ENCODE measurements at regions not wholly inside any gene's neighbourhood (a gene's known extent, or its start where the extent isn't known, plus 50 kb on each side); places are given as distances from the start of the nearest gene placed in this dataset.
"Not testable (repeated sequence)": the region's sequence is repeated elsewhere in the genome, so short reads cannot be mapped to it uniquely, and the experiment has no call there.

DNA sequence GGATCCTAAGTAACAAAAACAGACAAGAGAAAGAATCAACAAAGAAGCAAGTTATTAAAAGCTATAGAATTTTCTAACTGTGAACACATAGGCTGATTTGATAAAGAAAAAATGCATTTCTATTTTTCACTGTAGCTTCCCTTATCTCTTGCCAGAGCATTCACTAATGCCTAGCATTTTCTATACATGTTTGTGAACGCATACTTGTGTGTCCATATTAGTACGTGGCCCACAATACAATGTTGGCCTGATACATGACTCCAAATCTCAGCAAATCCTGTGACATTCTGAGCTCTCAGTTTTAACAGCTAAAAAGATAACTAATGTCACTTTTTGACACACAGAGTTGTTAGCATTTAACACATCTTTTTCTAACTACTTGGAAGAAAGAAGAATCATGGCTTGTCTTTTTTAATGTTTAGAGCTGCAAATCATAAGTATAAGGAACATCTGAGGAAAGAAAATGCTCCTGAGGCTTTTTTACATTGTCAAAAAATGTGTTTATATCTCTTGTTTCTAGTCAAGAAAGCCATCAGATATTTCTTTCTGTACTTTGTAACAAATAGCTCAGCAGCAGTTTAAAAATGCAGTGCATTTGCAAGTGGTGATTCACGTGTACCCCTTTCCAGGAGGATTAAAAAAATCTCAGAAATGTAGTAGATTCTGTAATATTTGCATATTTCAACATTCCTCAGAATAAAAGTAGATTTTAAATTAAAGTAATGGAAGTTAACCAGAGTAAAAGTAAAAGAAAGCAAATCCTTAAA, 1646.8 kb upstream of the TMEFF2 start:
- Histone ChIP-seq H3K27ac (no peak overlapping the region), H3K36me3 (no peaks in the 10 kb centered on the region), H3K27me3 (no peaks in the 10 kb centered on the region), H3K9me3 (no peaks in the 10 kb centered on the region), H3K4me3 (ENCODE audit: low read depth in 1 of 2, low read length in 1 of 2) (no peak overlapping the region), H3K4me1 (ENCODE audit: control insufficient read depth in 1 of 2, insufficient read depth in 1 of 2, low read depth in 1 of 2, low read length in 1 of 2) (no peaks in the 10 kb centered on the region)
- TF ChIP-seq, protein P1, sequence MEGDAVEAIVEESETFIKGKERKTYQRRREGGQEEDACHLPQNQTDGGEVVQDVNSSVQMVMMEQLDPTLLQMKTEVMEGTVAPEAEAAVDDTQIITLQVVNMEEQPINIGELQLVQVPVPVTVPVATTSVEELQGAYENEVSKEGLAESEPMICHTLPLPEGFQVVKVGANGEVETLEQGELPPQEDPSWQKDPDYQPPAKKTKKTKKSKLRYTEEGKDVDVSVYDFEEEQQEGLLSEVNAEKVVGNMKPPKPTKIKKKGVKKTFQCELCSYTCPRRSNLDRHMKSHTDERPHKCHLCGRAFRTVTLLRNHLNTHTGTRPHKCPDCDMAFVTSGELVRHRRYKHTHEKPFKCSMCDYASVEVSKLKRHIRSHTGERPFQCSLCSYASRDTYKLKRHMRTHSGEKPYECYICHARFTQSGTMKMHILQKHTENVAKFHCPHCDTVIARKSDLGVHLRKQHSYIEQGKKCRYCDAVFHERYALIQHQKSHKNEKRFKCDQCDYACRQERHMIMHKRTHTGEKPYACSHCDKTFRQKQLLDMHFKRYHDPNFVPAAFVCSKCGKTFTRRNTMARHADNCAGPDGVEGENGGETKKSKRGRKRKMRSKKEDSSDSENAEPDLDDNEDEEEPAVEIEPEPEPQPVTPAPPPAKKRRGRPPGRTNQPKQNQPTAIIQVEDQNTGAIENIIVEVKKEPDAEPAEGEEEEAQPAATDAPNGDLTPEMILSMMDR (IDR thresholded peaks at IDR 0.05), result no peak

DNA sequence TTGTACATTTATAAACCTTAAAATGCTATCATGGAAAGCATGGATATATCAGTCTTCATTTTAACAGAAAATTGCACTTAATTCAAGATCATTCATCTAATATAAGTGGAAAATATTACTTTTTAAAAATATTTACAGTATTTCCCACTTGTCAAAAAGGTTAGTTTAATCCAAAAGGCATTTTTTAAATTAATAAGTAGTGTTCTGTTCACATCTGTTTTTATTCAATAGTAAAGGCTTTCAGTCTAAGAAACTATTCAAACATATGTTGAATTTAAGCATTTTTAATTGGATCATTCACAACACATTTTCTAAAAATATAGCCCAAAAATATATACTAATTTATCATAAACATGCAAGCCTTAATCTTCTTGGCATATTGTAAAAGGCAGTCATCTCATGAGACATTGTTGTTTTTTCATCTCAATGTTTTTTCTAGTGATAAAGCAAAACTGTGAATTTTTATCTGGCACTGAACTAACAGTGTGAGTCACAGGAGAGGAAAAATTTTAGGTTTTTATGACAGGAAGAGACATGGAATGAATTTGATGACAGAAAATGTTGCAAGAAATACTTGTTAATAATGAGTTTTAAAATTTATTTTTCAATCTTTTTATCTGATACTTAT, 1642.5 kb upstream of the TMEFF2 start:
- TF ChIP-seq, protein P1 (IDR thresholded peaks at IDR 0.05), result no peak
- H3K9me3 ChIP-seq, result no peaks in the 10 kb centered on the region
- no peaks in the 10 kb centered on the region for H3K4me1 ChIP-seq (ENCODE audit: control insufficient read depth in 1 of 2, insufficient read depth in 1 of 2, low read depth in 1 of 2, low read length in 1 of 2)
- no peaks in the 10 kb centered on the region for H3K27me3 ChIP-seq
- H3K27ac ChIP-seq, result no peak overlapping the region
- H3K4me3 ChIP-seq (ENCODE audit: low read depth in 1 of 2, low read length in 1 of 2), result no peak overlapping the region
- no peaks in the 10 kb centered on the region for H3K36me3 ChIP-seq

DNA sequence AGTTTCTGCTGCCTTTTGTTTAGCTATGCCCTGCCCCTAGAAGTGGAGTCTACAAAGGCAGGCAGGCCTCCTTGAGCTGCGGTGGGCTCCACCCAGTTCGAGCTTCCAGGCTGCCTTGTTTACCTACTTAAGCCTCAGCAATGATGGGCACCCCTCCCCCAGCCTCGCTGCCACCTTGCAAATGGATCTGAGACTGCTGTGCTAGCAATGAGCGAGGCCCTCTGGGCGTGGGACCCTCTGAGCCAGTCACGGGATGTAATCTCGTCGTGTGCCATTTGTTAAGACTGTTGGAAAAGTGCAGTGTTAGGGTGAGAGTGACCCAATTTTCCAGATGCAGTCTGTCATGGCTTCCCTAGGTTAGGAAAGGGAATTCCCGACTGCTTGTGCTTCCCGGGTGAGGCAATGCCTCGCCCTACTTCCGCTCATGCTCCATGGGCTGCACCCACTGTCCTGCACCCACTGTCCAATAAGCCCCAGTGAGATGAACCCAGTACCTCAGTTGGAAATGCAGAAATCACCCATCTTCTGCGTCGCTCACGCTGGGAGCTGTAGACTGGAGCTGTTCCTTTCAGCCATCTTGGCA, 1641.8 kb upstream of the TMEFF2 start:
- H3K9me3 ChIP-seq; H3K27ac ChIP-seq; H3K4me3 ChIP-seq (ENCODE audit: low read depth in 1 of 2, low read length in 1 of 2); H3K4me1 ChIP-seq (ENCODE audit: control insufficient read depth in 1 of 2, insufficient read depth in 1 of 2, low read depth in 1 of 2, low read length in 1 of 2); H3K36me3 ChIP-seq; H3K27me3 ChIP-seq: not testable (repeated sequence)

DNA sequence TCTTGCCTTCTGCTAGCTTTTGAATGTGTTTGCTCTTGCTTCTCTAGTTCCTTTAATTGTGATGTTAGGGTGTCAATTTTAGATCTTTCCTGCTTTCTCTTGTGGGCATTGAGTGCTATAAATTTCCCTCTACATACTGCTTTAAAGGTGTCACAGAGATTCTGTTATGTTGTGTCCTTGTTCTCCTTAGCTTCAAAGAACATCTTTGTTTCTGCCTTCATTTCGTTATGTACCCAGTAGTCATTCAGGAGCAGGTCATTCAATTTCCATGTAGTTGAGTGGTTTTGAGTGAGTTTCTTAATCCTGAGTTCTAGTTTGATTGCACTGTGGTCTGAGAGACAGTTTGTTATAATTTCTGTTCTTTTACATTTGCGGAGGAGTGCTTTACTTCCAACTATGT, 1639.2 kb upstream of the TMEFF2 start:
- H3K9me3 ChIP-seq; H3K4me3 ChIP-seq (ENCODE audit: low read depth in 1 of 2, low read length in 1 of 2); H3K36me3 ChIP-seq; H3K27me3 ChIP-seq; H3K27ac ChIP-seq; H3K4me1 ChIP-seq (ENCODE audit: control insufficient read depth in 1 of 2, insufficient read depth in 1 of 2, low read depth in 1 of 2, low read length in 1 of 2): not testable (repeated sequence)

DNA sequence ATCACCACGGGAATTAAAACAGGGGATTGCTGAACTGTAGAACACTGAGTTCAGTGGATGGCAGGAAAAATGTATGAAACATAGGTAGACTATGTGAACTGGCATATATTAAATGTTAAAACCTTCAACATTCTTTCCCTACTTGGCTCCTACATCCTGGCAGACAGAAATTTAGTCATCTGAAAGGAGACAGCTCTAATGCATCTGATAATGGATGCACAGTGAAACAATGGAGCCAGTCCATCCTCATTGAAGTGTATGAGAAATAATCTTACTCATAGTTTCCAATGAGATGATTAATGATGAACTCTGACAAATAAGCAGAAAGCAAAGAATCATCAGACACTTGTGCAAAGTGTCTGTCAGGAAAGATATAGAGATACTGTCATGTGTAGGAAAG, 1629.7 kb upstream of the TMEFF2 start:
- Histone ChIP-seq H3K27ac (no peak overlapping the region), H3K9me3 (no peaks in the 10 kb centered on the region)

DNA sequence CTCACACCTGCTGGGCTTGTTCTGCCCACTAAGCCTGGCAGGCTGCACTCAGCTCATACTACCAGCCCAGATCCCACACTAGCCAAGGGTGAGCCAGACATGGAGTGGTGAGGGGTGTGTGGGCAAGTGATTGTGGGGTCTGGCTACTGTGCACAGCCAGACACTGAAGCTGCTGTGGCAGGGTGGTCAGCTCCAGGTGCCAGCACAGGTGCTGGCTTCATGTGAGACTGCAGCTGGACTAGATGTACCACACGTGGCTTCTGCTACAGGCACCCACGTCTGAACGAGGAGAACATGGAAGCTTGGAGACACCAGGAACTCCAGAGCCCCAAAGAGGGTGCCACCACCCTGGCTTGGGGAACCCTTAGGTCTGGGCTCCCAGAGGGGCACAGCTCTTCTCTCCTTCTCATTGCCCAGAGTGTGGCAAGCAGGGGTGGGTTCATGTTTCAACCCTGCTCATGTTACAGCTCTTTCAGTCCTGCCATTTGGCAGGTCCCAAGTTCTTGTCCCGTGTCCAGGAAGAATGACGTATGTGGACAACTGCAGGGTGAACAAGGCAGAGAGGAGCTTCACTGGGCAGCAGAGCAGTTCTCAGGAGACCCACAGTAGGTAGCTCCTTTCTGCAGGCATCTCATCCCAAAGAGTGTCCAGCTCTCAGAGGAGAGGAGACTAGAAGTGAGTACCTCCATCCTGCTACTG, 1624.2 kb upstream of the TMEFF2 start:
- H3K27ac ChIP-seq, result no peak overlapping the region
- H3K4me3 ChIP-seq (ENCODE audit: low read depth in 1 of 2, low read length in 1 of 2), result no peak overlapping the region
- H3K4me1 ChIP-seq (ENCODE audit: control insufficient read depth in 1 of 2, insufficient read depth in 1 of 2, low read depth in 1 of 2, low read length in 1 of 2), result no peaks in the 10 kb centered on the region
- no peaks in the 10 kb centered on the region for H3K36me3 ChIP-seq
- H3K27me3 ChIP-seq, result no peaks in the 10 kb centered on the region
- H3K9me3 ChIP-seq, result no peaks in the 10 kb centered on the region
- TF ChIP-seq, protein P1 (IDR thresholded peaks at IDR 0.05), result no peak

More for the DNA sequence above, 1629.7 kb upstream of the TMEFF2 start:
- no peak overlapping the region for H3K4me3 ChIP-seq (ENCODE audit: low read depth in 1 of 2, low read length in 1 of 2)
- no peaks in the 10 kb centered on the region for H3K4me1 ChIP-seq (ENCODE audit: control insufficient read depth in 1 of 2, insufficient read depth in 1 of 2, low read depth in 1 of 2, low read length in 1 of 2)
- no peaks in the 10 kb centered on the region for H3K36me3 ChIP-seq
- TF ChIP-seq, protein P1 (IDR thresholded peaks at IDR 0.05), result no peak
- no peaks in the 10 kb centered on the region for H3K27me3 ChIP-seq
